Mesendoderm (in vitro differentiated cells): ENCODE measurements at regions not wholly inside any gene's neighbourhood (a gene's known extent, or its start where the extent isn't known, plus 50 kb on each side); places are given as distances from the start of the nearest gene placed in this dataset.

ENCODE experiments used
- DNase-seq: peaks from one replicate; pipeline ENCODE4 v3.0.0; 2013
- H2AK5ac ChIP-seq: 2 replicates; pipeline ENCODE4 v1.6.1; 2013; ENCODE audit warnings: low read length, inconsistent platforms
- H2BK120ac ChIP-seq: 2 replicates; pipeline ENCODE4 v1.6.1; 2013; ENCODE audit warnings: low read depth, mild to moderate bottlenecking, low read length, moderate library complexity, mixed read lengths
- H2BK15ac ChIP-seq: replicated peaks from 2 replicates; pipeline ENCODE4 v1.6.1; 2013; ENCODE audit warnings: low read depth, mild to moderate bottlenecking, moderate library complexity
- H2BK5ac ChIP-seq: 2 replicates; pipeline ENCODE4 v1.6.1; 2013; ENCODE audit warnings: low read length, inconsistent platforms
- H3K18ac ChIP-seq: 2 replicates; pipeline ENCODE4 v1.6.1; 2013; ENCODE audit warnings: mild to moderate bottlenecking, low read length, mixed read lengths
- H3K23ac ChIP-seq: one replicate; pipeline ENCODE4 v1.6.1; 2013; ENCODE audit warnings: low read length
- H3K27ac ChIP-seq: 2 replicates; pipeline ENCODE4 v1.5.1; 2013; ENCODE audit warnings: low read depth, mild to moderate bottlenecking, inconsistent platforms, low read length, moderate library complexity
- H3K27me3 ChIP-seq: 2 replicates; pipeline ENCODE4 v1.6.1; 2013; ENCODE audit warnings: low read length, control low read depth, mild to moderate bottlenecking, inconsistent platforms; ENCODE audit not compliant: insufficient read depth, poor library complexity
- H3K36me3 ChIP-seq: 2 replicates; pipeline ENCODE4 v1.6.1; 2013; ENCODE audit warnings: low read length, inconsistent platforms; ENCODE audit not compliant: control insufficient read depth, insufficient read depth
- H3K4ac ChIP-seq: one replicate; pipeline ENCODE4 v1.6.1; 2013; ENCODE audit warnings: low read depth, mild to moderate bottlenecking, low read length, moderate library complexity
- H3K4me1 ChIP-seq: 2 replicates; pipeline ENCODE4 v1.6.1; 2013; ENCODE audit warnings: low read depth, low read length, inconsistent platforms; ENCODE audit not compliant: control insufficient read depth
- H3K4me2 ChIP-seq: 2 replicates; pipeline ENCODE4 v1.6.1; 2013; ENCODE audit warnings: low read length
- H3K4me3 ChIP-seq: 2 replicates; pipeline ENCODE4 v1.5.1; 2013; ENCODE audit warnings: mild to moderate bottlenecking, low read length
- H3K56ac ChIP-seq: one replicate; pipeline ENCODE4 v1.6.1; 2013; ENCODE audit warnings: low read length
- H3K79me1 ChIP-seq: 2 replicates; pipeline ENCODE4 v1.6.1; 2013; ENCODE audit warnings: low read length, inconsistent platforms
- H3K79me2 ChIP-seq: 2 replicates; pipeline ENCODE4 v1.6.1; 2013; ENCODE audit warnings: mild to moderate bottlenecking, low read length; ENCODE audit not compliant: control insufficient read depth, insufficient read depth
- H3K9ac ChIP-seq: 2 replicates; pipeline ENCODE4 v1.6.1; 2013; ENCODE audit warnings: low read length, inconsistent platforms
- H4K5ac ChIP-seq: one replicate; pipeline ENCODE4 v1.6.1; 2013; ENCODE audit warnings: low read length
- H4K8ac ChIP-seq: one replicate; pipeline ENCODE4 v1.6.1; 2013; ENCODE audit warnings: low read depth, mild to moderate bottlenecking, control low read depth, low read length, moderate library complexity
- WGBS: extraction: QIAGEN DNeasy Blood & Tissue Kit; methylation state at CpG from one replicate; pipeline ENCODE4 v1.1.7; 2013; ENCODE audit warnings: low lambda C conversion rate, missing lambda C conversion rate; ENCODE audit not compliant: insufficient coverage; ENCODE audit errors: extremely low coverage; 5-methylcytosine and 5-hydroxymethylcytosine counted together

- no peaks in the 10 kb centered on the region for H3K27me3 ChIP-seq
- H3K18ac ChIP-seq = no peak overlapping the region
- no peak overlapping the region for H2BK15ac ChIP-seq
- H2BK5ac ChIP-seq = no peak overlapping the region
- H3K4me1 ChIP-seq = no peaks in the 10 kb centered on the region
- H4K5ac ChIP-seq = no peak overlapping the region
- H3K79me1 ChIP-seq = no peaks in the 10 kb centered on the region
- no peak overlapping the region for H3K4me2 ChIP-seq
- H3K79me2 ChIP-seq = no peaks in the 10 kb centered on the region
- no peak overlapping the region for H3K56ac ChIP-seq
- H2BK120ac ChIP-seq = no peak overlapping the region
- DNase-seq = no peak
- no peak overlapping the region for H3K27ac ChIP-seq
- H4K8ac ChIP-seq = no peak overlapping the region
- no peaks in the 10 kb centered on the region for H3K36me3 ChIP-seq
- no peak overlapping the region for H3K4ac ChIP-seq
- no peak overlapping the region for H3K9ac ChIP-seq
- H2AK5ac ChIP-seq = no peak overlapping the region
- no peak overlapping the region for H3K23ac ChIP-seq
- H3K4me3 ChIP-seq = no peak overlapping the region
Observed at GRCh38 chr11:38252620-38253019, 1654.6 kb upstream of the RAG2 start.

- Histone ChIP-seq H2BK120ac (no peak overlapping the region), H3K27ac (no peak overlapping the region), H3K4ac (no peak overlapping the region), H2BK15ac (no peak overlapping the region), H3K79me1 (no peaks in the 10 kb centered on the region), H3K4me2 (no peak overlapping the region), H3K4me1 (no peaks in the 10 kb centered on the region), H3K23ac (no peak overlapping the region), H3K36me3 (no peaks in the 10 kb centered on the region), H3K27me3 (no peaks in the 10 kb centered on the region), H4K8ac (no peak overlapping the region), H3K18ac (no peak overlapping the region), H2AK5ac (no peak overlapping the region), H3K79me2 (no peaks in the 10 kb centered on the region), H4K5ac (no peak overlapping the region), H3K4me3 (no peak overlapping the region), H3K9ac (no peak overlapping the region), H2BK5ac (no peak overlapping the region), H3K56ac (no peak overlapping the region)
- no peak for DNase-seq
- WGBS = no CpG with 5 or more reads among the region's 1 CpG
Observed at GRCh38 chr11:38246451-38246850, 1648.4 kb upstream of the RAG2 start.

- H2BK5ac ChIP-seq = no peak overlapping the region
Observed at GRCh38 chr11:38226684-38227083, 1628.6 kb upstream of the RAG2 start.

GRCh38 chr11:38221295-38221694 is 1623.3 kb upstream of the RAG2 start:
- Histone ChIP-seq H3K9ac (no peak overlapping the region), H3K27me3 (no peaks in the 10 kb centered on the region), H3K79me2 (no peaks in the 10 kb centered on the region), H3K18ac (no peak overlapping the region), H2AK5ac (no peak overlapping the region), H3K36me3 (no peaks in the 10 kb centered on the region), H3K4ac (no peak overlapping the region), H2BK120ac (no peak overlapping the region), H2BK5ac (no peak overlapping the region), H3K56ac (no peak overlapping the region), H2BK15ac (no peak overlapping the region), H3K27ac (no peak overlapping the region), H4K5ac (no peak overlapping the region), H3K4me2 (no peak overlapping the region), H3K4me1 (no peaks in the 10 kb centered on the region), H4K8ac (no peak overlapping the region), H3K79me1 (no peaks in the 10 kb centered on the region), H3K23ac (no peak overlapping the region), H3K4me3 (no peak overlapping the region)
- DNase-seq = no peak
- no CpG with 5 or more reads among the region's 2 CpGs for WGBS

More at GRCh38 chr11:38226684-38227083, 1628.6 kb upstream of the RAG2 start:
- Histone ChIP-seq H3K36me3 (no peaks in the 10 kb centered on the region), H3K4ac (no peak overlapping the region), H3K27me3 (no peaks in the 10 kb centered on the region), H2BK120ac (no peak overlapping the region), H3K9ac (no peak overlapping the region), H3K18ac (no peak overlapping the region), H3K4me2 (no peak overlapping the region), H3K79me2 (no peaks in the 10 kb centered on the region), H3K4me1 (no peaks in the 10 kb centered on the region), H3K4me3 (no peak overlapping the region), H2BK15ac (no peak overlapping the region), H4K8ac (no peak overlapping the region), H3K27ac (no peak overlapping the region), H3K23ac (no peak overlapping the region), H3K56ac (no peak overlapping the region), H3K79me1 (no peaks in the 10 kb centered on the region), H2AK5ac (no peak overlapping the region), H4K5ac (no peak overlapping the region)
- WGBS = no CpG with 5 or more reads among the region's 3 CpGs
- DNase-seq = peak; percentile 37

DNA sequence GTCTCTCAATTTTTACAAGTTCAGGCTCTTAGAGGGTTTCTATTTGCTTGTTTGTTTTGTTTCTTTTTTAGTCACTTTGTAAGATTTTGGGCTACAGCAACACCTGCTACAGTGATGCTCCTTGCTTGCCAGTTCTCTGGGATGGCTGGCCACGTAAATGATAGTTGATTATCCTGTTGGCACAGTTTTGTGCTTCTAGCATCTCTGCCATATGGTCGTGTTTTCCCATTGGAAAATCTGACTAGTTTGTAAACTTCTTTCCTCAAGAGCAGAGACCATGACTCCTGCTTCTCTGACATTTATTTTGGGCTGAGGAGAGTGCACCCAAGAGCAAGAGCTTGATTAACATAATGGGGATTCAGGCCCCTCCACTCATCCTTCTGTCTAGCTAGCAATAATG is 1621.6 kb upstream of the RAG2 start:
- H2AK5ac ChIP-seq = no peak overlapping the region
- no peaks in the 10 kb centered on the region for H3K36me3 ChIP-seq
- no peak for DNase-seq
- H3K27me3 ChIP-seq = no peaks in the 10 kb centered on the region
- H3K79me2 ChIP-seq = no peaks in the 10 kb centered on the region
- H4K8ac ChIP-seq = no peak overlapping the region
- no peaks in the 10 kb centered on the region for H3K4me1 ChIP-seq
- H2BK15ac ChIP-seq = no peak overlapping the region
- no peak overlapping the region for H3K18ac ChIP-seq
- no peak overlapping the region for H3K56ac ChIP-seq
- no peak overlapping the region for H3K23ac ChIP-seq
- no peak overlapping the region for H2BK5ac ChIP-seq
- no peak overlapping the region for H2BK120ac ChIP-seq
- H3K4ac ChIP-seq = no peak overlapping the region
- no peak overlapping the region for H4K5ac ChIP-seq
- H3K27ac ChIP-seq = no peak overlapping the region
- no peak overlapping the region for H3K4me3 ChIP-seq
- H3K79me1 ChIP-seq = no peaks in the 10 kb centered on the region
- no CpG with 5 or more reads among the region's 2 CpGs for WGBS
- no peak overlapping the region for H3K4me2 ChIP-seq
- H3K9ac ChIP-seq = no peak overlapping the region

GRCh38 chr11:38208951-38209350 is 1610.9 kb upstream of the RAG2 start:
- Histone ChIP-seq H3K4ac (no peak overlapping the region), H3K4me2 (no peak overlapping the region), H3K9ac (no peak overlapping the region), H3K79me1 (no peaks in the 10 kb centered on the region), H2BK120ac (no peak overlapping the region), H3K4me1 (no peaks in the 10 kb centered on the region), H3K27ac (no peak overlapping the region), H3K36me3 (no peaks in the 10 kb centered on the region), H2BK15ac (no peak overlapping the region), H3K23ac (no peak overlapping the region), H2AK5ac (no peak overlapping the region), H3K56ac (no peak overlapping the region), H3K4me3 (no peak overlapping the region), H3K18ac (no peak overlapping the region), H3K79me2 (no peaks in the 10 kb centered on the region), H2BK5ac (no peak overlapping the region), H4K8ac (no peak overlapping the region), H3K27me3 (no peaks in the 10 kb centered on the region), H4K5ac (no peak overlapping the region)
- no CpG with 5 or more reads among the region's 2 CpGs for WGBS
- DNase-seq = no peak
